H9 (cell line): ENCODE measurements at regions not wholly inside any gene's neighbourhood (a gene's known extent, or its start where the extent isn't known, plus 50 kb on each side); places are given as distances from the start of the nearest gene placed in this dataset.

Source experiments
- DNase-seq: peaks from one replicate; pipeline ENCODE4 v3.0.0-alpha.2; 2017
- H2AFZ ChIP-seq: one replicate; pipeline ENCODE4 v1.6.1; 2013; ENCODE audit warnings: mild to moderate bottlenecking, low read length, control low read depth, moderate library complexity
- H2AK5ac ChIP-seq: 2 replicates; pipeline ENCODE4 v1.6.1; 2013; ENCODE audit warnings: low read length, control low read depth, mixed read lengths; ENCODE audit not compliant: insufficient read length
- H2BK120ac ChIP-seq: one replicate; pipeline ENCODE4 v1.6.1; 2013; ENCODE audit warnings: low read depth, mild to moderate bottlenecking, low read length, control low read depth, inconsistent platforms; ENCODE audit not compliant: poor library complexity, severe bottlenecking
- H2BK12ac ChIP-seq: 2 replicates; pipeline ENCODE4 v1.6.1; 2013; ENCODE audit warnings: low read length, control low read depth, mixed read lengths, low read depth; ENCODE audit not compliant: insufficient read length
- H2BK15ac ChIP-seq: 2 replicates; pipeline ENCODE4 v1.6.1; 2013; ENCODE audit warnings: low read depth, low read length, control low read depth
- H2BK20ac ChIP-seq: one replicate; pipeline ENCODE4 v1.6.1; 2013; ENCODE audit warnings: low read depth, mild to moderate bottlenecking, low read length, control low read depth, inconsistent platforms; ENCODE audit not compliant: poor library complexity, severe bottlenecking
- H2BK5ac ChIP-seq: 2 replicates; pipeline ENCODE4 v1.6.1; 2013; ENCODE audit warnings: low read length, control low read depth, mixed read lengths; ENCODE audit not compliant: insufficient read length
- H3K14ac ChIP-seq: 2 replicates; pipeline ENCODE4 v1.6.1; 2013; ENCODE audit warnings: low read length, control low read depth; ENCODE audit not compliant: insufficient read depth
- H3K18ac ChIP-seq: 2 replicates; pipeline ENCODE4 v1.6.1; 2013; ENCODE audit warnings: low read depth, mild to moderate bottlenecking, mixed read lengths, low read length, control low read depth; ENCODE audit not compliant: insufficient read length
- H3K23ac ChIP-seq: 2 replicates; pipeline ENCODE4 v1.6.1; 2013; ENCODE audit warnings: low read length, control low read depth, mixed read lengths, low read depth; ENCODE audit not compliant: insufficient read length
- H3K23me2 ChIP-seq: 2 replicates; pipeline ENCODE4 v1.6.1; 2013; ENCODE audit warnings: low read depth, mild to moderate bottlenecking, mixed read lengths, low read length, control low read depth; ENCODE audit not compliant: insufficient read length, poor library complexity, severe bottlenecking
- H3K27ac ChIP-seq: 2 replicates; pipeline ENCODE4 v1.5.1; 2013; ENCODE audit warnings: low read length, control low read depth, mixed read lengths, low read depth; ENCODE audit not compliant: insufficient read length
- H3K27me3 ChIP-seq: 2 replicates; pipeline ENCODE4 v1.6.1; 2013; ENCODE audit warnings: low read length, control low read depth, inconsistent platforms; ENCODE audit not compliant: insufficient read depth
- H3K4ac ChIP-seq: 2 replicates; pipeline ENCODE4 v1.6.1; 2013; ENCODE audit warnings: low read depth, mild to moderate bottlenecking, control low read depth, inconsistent platforms, low read length, moderate library complexity
- H3K4me1 ChIP-seq: 2 replicates; pipeline ENCODE4 v1.6.1; 2013; ENCODE audit warnings: low read length, control low read depth, inconsistent platforms; ENCODE audit not compliant: insufficient read depth
- H3K4me2 ChIP-seq: 2 replicates; pipeline ENCODE4 v1.6.1; 2013; ENCODE audit warnings: low read length, control low read depth, mixed read lengths; ENCODE audit not compliant: insufficient read length, insufficient read depth
- H3K56ac ChIP-seq: 2 replicates; pipeline ENCODE4 v1.6.1; 2013; ENCODE audit warnings: low read depth, mild to moderate bottlenecking, mixed read lengths, low read length, control low read depth; ENCODE audit not compliant: insufficient read length
- H3K79me1 ChIP-seq: 2 replicates; pipeline ENCODE4 v1.6.1; 2013; ENCODE audit warnings: low read depth, mild to moderate bottlenecking, moderate library complexity, low read length, control low read depth, inconsistent platforms; ENCODE audit not compliant: insufficient read depth, poor library complexity, severe bottlenecking
- H3K79me2 ChIP-seq: 2 replicates; pipeline ENCODE4 v1.6.1; 2013; ENCODE audit warnings: low read length, control low read depth, inconsistent platforms; ENCODE audit not compliant: insufficient read depth
- H3K9ac ChIP-seq: 2 replicates; pipeline ENCODE4 v1.6.1; 2013; ENCODE audit warnings: low read length, control low read depth, mixed read lengths; ENCODE audit not compliant: insufficient read length; ENCODE audit errors: extremely low read depth
- H3K9me3 ChIP-seq: one replicate; pipeline ENCODE4 v1.6.1; 2013; ENCODE audit warnings: low read depth, low read length, inconsistent platforms; ENCODE audit not compliant: control insufficient read depth
- H3T11ph ChIP-seq: one replicate; pipeline ENCODE4 v1.6.1; 2013; ENCODE audit warnings: mild to moderate bottlenecking, low read length, control low read depth, inconsistent platforms
- H4K20me1 ChIP-seq: one replicate; pipeline ENCODE4 v1.6.1; 2013; ENCODE audit not compliant: control insufficient read depth, insufficient read length, insufficient read depth
- H4K5ac ChIP-seq: 2 replicates; pipeline ENCODE4 v1.6.1; 2013; ENCODE audit warnings: low read depth, mild to moderate bottlenecking, mixed read lengths, low read length, control low read depth; ENCODE audit not compliant: insufficient read length
- H4K8ac ChIP-seq: replicated peaks from 2 replicates; pipeline ENCODE4 v1.6.1; 2013; ENCODE audit warnings: low read length, control low read depth, mixed read lengths, low read depth; ENCODE audit not compliant: insufficient read length
- H4K91ac ChIP-seq: 2 replicates; pipeline ENCODE4 v1.6.1; 2013; ENCODE audit warnings: low read depth, mild to moderate bottlenecking, moderate library complexity, mixed read lengths, low read length, control low read depth; ENCODE audit not compliant: insufficient read length
- H3K27ac Mint-ChIP-seq, 3 experiments: 2 replicates in 2 of 3; 3 replicates in 1 of 3; pipeline ENCODE4 v1.8.0; 2020 to 2021; ENCODE audit warnings: mixed read lengths in 3 of 3, mild to moderate bottlenecking in 1 of 3, moderate library complexity in 1 of 3
- H3K27me3 Mint-ChIP-seq: 2 replicates; pipeline ENCODE4 v1.8.0; 2021; ENCODE audit warnings: low read depth, mild to moderate bottlenecking, moderate library complexity, mixed read lengths
- H3K36me3 Mint-ChIP-seq, 3 experiments: 2 replicates in 2 of 3; 3 replicates in 1 of 3; pipeline ENCODE4 v1.8.0; 2020 to 2021; ENCODE audit warnings: low read depth in 3 of 3, mixed read lengths in 3 of 3; ENCODE audit not compliant: insufficient read depth in 1 of 3
- H3K4me1 Mint-ChIP-seq, 2 experiments: 2 replicates each; pipeline ENCODE4 v1.8.0; 2020; ENCODE audit warnings: mixed read lengths in 2 of 2
- H3K4me3 Mint-ChIP-seq, 2 experiments: 2 replicates in 1 of 2; 3 replicates in 1 of 2; pipeline ENCODE4 v1.8.0; 2020 to 2021; ENCODE audit warnings: mild to moderate bottlenecking in 2 of 2, mixed read lengths in 2 of 2, moderate library complexity in 1 of 2
- H3K9me3 Mint-ChIP-seq, 2 experiments: 2 replicates in 1 of 2; 3 replicates in 1 of 2; pipeline ENCODE4 v1.8.0; 2020; ENCODE audit warnings: mild to moderate bottlenecking in 2 of 2, mixed read lengths in 2 of 2, moderate library complexity in 1 of 2
- CTCF ChIP-seq: fragments of 200-600 bp; sonication (generic); conservative IDR thresholded peaks from 3 replicates; pipeline ENCODE4 v1.8.0; 2021; ENCODE audit warnings: antibody characterized with exemption, mild to moderate bottlenecking
- WGBS: extraction: QIAGEN DNeasy Blood & Tissue Kit; methylation state at CpG from one replicate; pipeline ENCODE4 v1.1.7; 2013; ENCODE audit warnings: missing lambda C conversion rate, low lambda C conversion rate, mixed read lengths; ENCODE audit not compliant: insufficient read length; ENCODE audit errors: extremely low coverage; 5-methylcytosine and 5-hydroxymethylcytosine counted together

GRCh38 chr2:118705032-118705431 lies 142.4 kb downstream of the EN1 start:
- Mint-ChIP-seq H3K4me1 (peaks cover 8 to 10% of the 10 kb centered on the region in 2 experiments), H3K27ac (no peak overlapping the region), H3K27me3 (peaks cover 4% of the 10 kb centered on the region), H3K9me3 (no peaks in the 10 kb centered on the region), H3K4me3 (no peak overlapping the region), H3K36me3 (no peaks in the 10 kb centered on the region)
- no peak overlapping the region for H2BK20ac ChIP-seq
- no peaks in the 10 kb centered on the region; the same call in 1 of the 2 replicates for H3K27me3 ChIP-seq
- no peak overlapping the region for H3K27ac ChIP-seq
- H3K4ac ChIP-seq = no peak overlapping the region
- H3K79me1 ChIP-seq = no peaks in the 10 kb centered on the region
- DNase-seq = no peak
- H3K23ac ChIP-seq = peak overlapping the region; percentile 70
- no peaks in the 10 kb centered on the region for H4K20me1 ChIP-seq
- H4K5ac ChIP-seq = no peak overlapping the region
- no peak overlapping the region for H4K8ac ChIP-seq
- no peak overlapping the region for H3K56ac ChIP-seq
- H4K91ac ChIP-seq = no peak overlapping the region
- H3K9me3 ChIP-seq = no peaks in the 10 kb centered on the region
- no peak overlapping the region for H2BK120ac ChIP-seq
- no peak overlapping the region for H2BK5ac ChIP-seq
- H2BK15ac ChIP-seq = no peak overlapping the region
- H3K79me2 ChIP-seq = no peaks in the 10 kb centered on the region
- H3K18ac ChIP-seq = no peak overlapping the region
- H3K4me1 ChIP-seq = peaks cover 2% of the 10 kb centered on the region; the same call in 1 of the 2 replicates
- H2AFZ ChIP-seq = no peak overlapping the region
- H3T11ph ChIP-seq = no peak overlapping the region
- no CpG with 5 or more reads among the region's 1 CpG for WGBS
- H3K14ac ChIP-seq = no peak overlapping the region
- no peak overlapping the region for H3K9ac ChIP-seq
- H2AK5ac ChIP-seq = no peak overlapping the region
- H3K4me2 ChIP-seq = no peak overlapping the region
- H3K23me2 ChIP-seq = no peaks in the 10 kb centered on the region
- no peak overlapping the region for H2BK12ac ChIP-seq
- no peak for TF ChIP-seq CTCF
